MM.1S (cell line): ENCODE measurements at regions not wholly inside any gene's neighbourhood (a gene's known extent, or its start where the extent isn't known, plus 50 kb on each side); places are given as distances from the start of the nearest gene placed in this dataset.

ENCODE experiments used
- DNase-seq: peaks from one replicate; pipeline ENCODE4 v3.0.0-alpha.2; 2015
- H2AFZ ChIP-seq: fragments of 300-600 bp; sonication (generic); 2 replicates; pipeline ENCODE4 v1.6.0; 2016; ENCODE audit warnings: antibody characterized with exemption, low read length
- H3F3A ChIP-seq: fragments of 300-600 bp; sonication (generic); 2 replicates; pipeline ENCODE4 v1.6.1; 2016; ENCODE audit warnings: mild to moderate bottlenecking, antibody characterized with exemption, low read length, moderate library complexity, mixed read lengths; ENCODE audit not compliant: insufficient read depth
- H3K27ac ChIP-seq: fragments of 300-600 bp; sonication (generic); 2 replicates; pipeline ENCODE4 v1.5.1; 2016; ENCODE audit warnings: mild to moderate bottlenecking, low read length
- H3K27me3 ChIP-seq: fragments of 300-600 bp; sonication (generic); replicated peaks from 2 replicates; pipeline ENCODE4 v1.6.0; 2016; ENCODE audit warnings: low read length; ENCODE audit not compliant: insufficient read depth
- H3K36me3 ChIP-seq: fragments of 300-600 bp; sonication (generic); replicated peaks from 2 replicates; pipeline ENCODE4 v1.6.1; 2016; ENCODE audit warnings: mild to moderate bottlenecking, low read length, mixed read lengths; ENCODE audit not compliant: insufficient read depth
- H3K4me1 ChIP-seq: fragments of 300-600 bp; sonication (generic); 2 replicates; pipeline ENCODE4 v1.6.1; 2016; ENCODE audit warnings: low read length, mixed read lengths
- H3K4me2 ChIP-seq: fragments of 300-600 bp; sonication (generic); 2 replicates; pipeline ENCODE4 v1.6.0; 2016; ENCODE audit warnings: low read depth, low read length
- H3K4me3 ChIP-seq: fragments of 300-600 bp; sonication (generic); 2 replicates; pipeline ENCODE4 v1.5.1; 2016; ENCODE audit warnings: low read length, mixed read lengths
- H3K79me2 ChIP-seq: fragments of 300-600 bp; sonication (generic); 2 replicates; pipeline ENCODE4 v1.6.1; 2016; ENCODE audit warnings: mixed run types, low read length, mixed read lengths
- H3K9ac ChIP-seq: fragments of 300-600 bp; sonication (generic); 2 replicates; pipeline ENCODE4 v1.6.1; 2016; ENCODE audit warnings: low read length, mixed read lengths
- H3K9me2 ChIP-seq: fragments of 300-600 bp; sonication (generic); replicated peaks from 2 replicates; pipeline ENCODE4 v1.6.1; 2016; ENCODE audit warnings: mild to moderate bottlenecking, low read length, mixed read lengths; ENCODE audit not compliant: insufficient read depth
- H3K9me3 ChIP-seq: fragments of 300-600 bp; sonication (generic); replicated peaks from 2 replicates; pipeline ENCODE4 v1.6.1; 2016; ENCODE audit warnings: mild to moderate bottlenecking, low read length, mixed read lengths; ENCODE audit not compliant: insufficient read depth
- H4K20me1 ChIP-seq: fragments of 300-600 bp; sonication (generic); 2 replicates; pipeline ENCODE4 v1.6.1; 2016; ENCODE audit warnings: mild to moderate bottlenecking, low read length, moderate library complexity, mixed read lengths; ENCODE audit not compliant: insufficient read depth
- CTCF ChIP-seq: fragments of 300-600 bp; sonication (generic); IDR thresholded peaks from 2 replicates; pipeline ENCODE4 v1.5.1; 2016; ENCODE audit warnings: antibody characterized with exemption, low read length, mixed read lengths
- EZH2 ChIP-seq: fragments of 300-600 bp; sonication (generic); optimal IDR thresholded peaks from 2 replicates; pipeline ENCODE3; 2017; ENCODE audit warnings: low read depth, mild to moderate bottlenecking, antibody characterized with exemption, low read length, mixed read lengths
- EZH2phosphoT487 ChIP-seq: fragments of 300-600 bp; sonication (generic); IDR thresholded peaks from 2 replicates; pipeline ENCODE4 v1.6.1; 2018; ENCODE audit warnings: antibody characterized with exemption, low read length

- Histone ChIP-seq H3K27ac (no peak overlapping the region), H3K4me2 (no peak overlapping the region), H2AFZ (no peak overlapping the region), H3F3A (no peaks in the 10 kb centered on the region), H3K36me3 (no peaks in the 10 kb centered on the region), H3K4me3 (no peak overlapping the region), H3K4me1 (no peaks in the 10 kb centered on the region), H4K20me1 (no peaks in the 10 kb centered on the region), H3K27me3 (no peaks in the 10 kb centered on the region), H3K79me2 (no peaks in the 10 kb centered on the region), H3K9me2 (no peaks in the 10 kb centered on the region), H3K9me3 (no peaks in the 10 kb centered on the region), H3K9ac (no peak overlapping the region)
- DNase-seq = no peak
- TF ChIP-seq EZH2 (no peak), EZH2phosphoT487 (no peak), CTCF (no peak)
Observed at GRCh38 chr15:68871507-68871906, 50.8 kb upstream of the ANP32A start.

- no peaks in the 10 kb centered on the region for H4K20me1 ChIP-seq
- DNase-seq = no peak
- no peak overlapping the region for H3K9ac ChIP-seq
- no peak for TF ChIP-seq EZH2
- no peak for TF ChIP-seq EZH2phosphoT487
- TF ChIP-seq CTCF = no peak
- H3K27ac ChIP-seq = no peak overlapping the region
- no peaks in the 10 kb centered on the region for H3K9me3 ChIP-seq
- no peaks in the 10 kb centered on the region for H3K79me2 ChIP-seq
- H3K4me1 ChIP-seq = no peaks in the 10 kb centered on the region
- H3K4me2 ChIP-seq = no peak overlapping the region
- H3F3A ChIP-seq = no peaks in the 10 kb centered on the region
- H3K27me3 ChIP-seq = no peaks in the 10 kb centered on the region
- no peaks in the 10 kb centered on the region for H3K36me3 ChIP-seq
- H3K4me3 ChIP-seq = no peak overlapping the region
- no peak overlapping the region for H2AFZ ChIP-seq
- H3K9me2 ChIP-seq = no peaks in the 10 kb centered on the region
Observed at GRCh38 chr15:68874788-68875187, 54.1 kb upstream of the ANP32A start.

- Histone ChIP-seq H3K36me3 (no peaks in the 10 kb centered on the region), H3K27ac (no peak overlapping the region), H3K9ac (no peak overlapping the region), H3K9me2 (no peaks in the 10 kb centered on the region), H4K20me1 (no peaks in the 10 kb centered on the region), H3K27me3 (no peaks in the 10 kb centered on the region), H3K79me2 (no peaks in the 10 kb centered on the region), H3F3A (no peaks in the 10 kb centered on the region), H3K4me2 (peak overlapping the region; percentile 24; the same call in 1 of the 2 replicates), H3K4me1 (no peaks in the 10 kb centered on the region), H3K4me3 (no peak overlapping the region), H3K9me3 (no peaks in the 10 kb centered on the region), H2AFZ (0 out of 2 replicates have a peak overlapping the region, but pooled peaks have one; percentile 26)
- DNase-seq = peak; percentile 87
- TF ChIP-seq CTCF = peak; percentile 85
- no peak for TF ChIP-seq EZH2phosphoT487
- no peak for TF ChIP-seq EZH2
Observed at GRCh38 chr15:68875377-68876116, 54.8 kb upstream of the SPESP1 start.
